Spleen (tissue), 11 donors: ENCODE measurements at regions not wholly inside any gene's neighbourhood (a gene's known extent, or its start where the extent isn't known, plus 50 kb on each side); places are given as distances from the start of the nearest gene placed in this dataset.

Experiments
- DNase-seq: peaks from one replicate; pipeline ENCODE4 v3.0.0-alpha.2; 2020
- H3K27ac ChIP-seq, 8 donors: fragments of 200-600 bp; sonication (generic) in 7 of 8; 1 replicate in 4 of 8; 2 replicates in 4 of 8; pipeline versions ENCODE4 v1.5.0 to v1.8.0; 2016 to 2021; ENCODE audit warnings: inconsistent platforms in 4 of 8, mild to moderate bottlenecking in 4 of 8, moderate library complexity in 1 of 8
- H3K27me3 ChIP-seq, 7 donors: fragments of 200-600 bp; sonication (generic) in 6 of 7; replicated peaks in 1 of 7; 1 replicate in 4 of 7; 2 replicates in 3 of 7; pipeline versions ENCODE4 v1.5.0 to v1.8.0; 2016 to 2021; ENCODE audit warnings: inconsistent platforms in 3 of 7, mild to moderate bottlenecking in 1 of 7
- H3K36me3 ChIP-seq, 6 donors: fragments of 200-600 bp; sonication (generic) in 5 of 6; 1 replicate in 4 of 6; 2 replicates in 2 of 6; pipeline versions ENCODE4 v1.5.0 to v1.8.0; 2016 to 2021; ENCODE audit warnings: inconsistent platforms in 2 of 6
- H3K4me1 ChIP-seq, 6 donors: fragments of 200-600 bp; sonication (generic) in 5 of 6; 1 replicate in 3 of 6; 2 replicates in 3 of 6; pipeline versions ENCODE4 v1.5.0 to v1.8.0; 2016 to 2021; ENCODE audit warnings: inconsistent platforms in 3 of 6
- H3K4me3 ChIP-seq, 8 donors: fragments of 200-600 bp; sonication (generic) in 7 of 8; 1 replicate in 4 of 8; 2 replicates in 4 of 8; pipeline versions ENCODE4 v1.5.0 to v1.8.0; 2016 to 2021; ENCODE audit warnings: inconsistent platforms in 4 of 8, mild to moderate bottlenecking in 4 of 8, moderate library complexity in 2 of 8
- H3K9me3 ChIP-seq, 8 donors: fragments of 200-600 bp; sonication (generic) in 7 of 8; 1 replicate in 4 of 8; 2 replicates in 4 of 8; pipeline versions ENCODE4 v1.5.0 to v1.8.0; 2016 to 2021; ENCODE audit warnings: inconsistent platforms in 4 of 8
- CTCF ChIP-seq, 11 experiments: fragments of 200-600 bp in 7 of 11; fragments of 450-650 bp in 4 of 11; sonication (generic) in 4 of 11; IDR thresholded peaks in 8 of 11; conservative IDR thresholded peaks in 3 of 11; 1 replicate in 7 of 11; 2 replicates in 4 of 11; pipeline versions ENCODE4 v1.4.0 to v1.8.0; 2016 to 2021; ENCODE audit warnings: antibody characterized with exemption in 11 of 11, inconsistent platforms in 4 of 11, mild to moderate bottlenecking in 1 of 11
- POLR2A ChIP-seq, 3 donors: fragments of 450-650 bp; IDR thresholded peaks; one replicate each; pipeline ENCODE4 v1.5.1; 2017; ENCODE audit warnings: antibody characterized with exemption in 3 of 3, mild to moderate bottlenecking in 1 of 3
- POLR2AphosphoS5 ChIP-seq, 3 donors: sonication (generic); formaldehyde crosslinking; IDR thresholded peaks; one replicate each; pipeline ENCODE4 v1.5.1; 2017; ENCODE audit warnings: antibody characterized with exemption in 3 of 3
- WGBS, 5 donors: extraction: QIAGEN DNeasy Blood & Tissue Kit in 3 of 5; methylation state at CpG; one replicate each; pipeline versions ENCODE4 v1.1.5 to v1.1.7; 2013 to 2018; 5-methylcytosine and 5-hydroxymethylcytosine counted together
- intact Hi-C: fragments of 100-400 bp; cut with DNase I; formaldehyde crosslinking; loops from one replicate; pipeline ENCODE4 v1.15.0; 2023; ENCODE audit warnings: low total_unique reads
- donor health status: healthy with polysubstance abuse.
- donor health status: DM: no; HTN: no; CAD: no; lungs with moderate emphysema.
- donor health status: DM: no; HTN: no; CAD: no.
- donor health status: Bipolar disorder and iron deficiency.
- donor health status: healthy.
- donor health status: DM: no; HTN: no; CAD: no.
- donor health status: DM: yes; HTN: yes; CAD: no.

GRCh38 chr6:156598071-156598854, 178.9 kb upstream of the ARID1B start:
- no peak for DNase-seq
- peaks cover 0 to 11% (median 6%) of the 10 kb centered on the region in 6 donors for H3K4me1 ChIP-seq
- 52 to 67% (median 61%) methylated on average over 22 of the region's 22 CpGs for WGBS, 5 donors
- H3K27me3 ChIP-seq: peaks cover 0 to 39% (median 0%) of the 10 kb centered on the region in 7 donors
- H3K9me3 ChIP-seq: no peaks in the 10 kb centered on the region
- TF ChIP-seq POLR2AphosphoS5 (IDR thresholded peaks at IDR 0.05): no peak
- no peak for TF ChIP-seq POLR2A (IDR thresholded peaks at IDR 0.05)
- H3K36me3 ChIP-seq: no peaks in the 10 kb centered on the region
- intact Hi-C loops: no loop called here
- no peak overlapping the region for H3K4me3 ChIP-seq
- no peak overlapping the region for H3K27ac ChIP-seq

GRCh38 chr6:156597095-156597494, 180.1 kb upstream of the ARID1B start:
- Histone ChIP-seq H3K36me3 (no peaks in the 10 kb centered on the region), H3K27ac (no peak overlapping the region), H3K9me3 (no peaks in the 10 kb centered on the region), H3K4me3 (no peak overlapping the region), H3K27me3 (peaks cover 0 to 38% (median 0%) of the 10 kb centered on the region in 7 donors), H3K4me1 (peaks cover 0 to 11% (median 6%) of the 10 kb centered on the region in 6 donors)
- 57 to 70% (median 65%) methylated on average over 5 of the region's 5 CpGs for WGBS, 5 donors
- intact Hi-C loops: no loop called here
- TF ChIP-seq POLR2AphosphoS5 (IDR thresholded peaks at IDR 0.05): no peak
- TF ChIP-seq CTCF (IDR thresholded peaks at IDR 0.05 in 8 of 11, conservative IDR thresholded peaks at IDR 0.05 in 3 of 11): no peak
- no peak for TF ChIP-seq POLR2A (IDR thresholded peaks at IDR 0.05)
- no peak for DNase-seq

GRCh38 chr6:156595476-156595875, 181.7 kb upstream of the ARID1B start:
- Histone ChIP-seq H3K4me3 (no peak overlapping the region), H3K9me3 (no peaks in the 10 kb centered on the region), H3K4me1 (peaks cover 0 to 11% (median 6%) of the 10 kb centered on the region in 6 donors), H3K36me3 (no peaks in the 10 kb centered on the region), H3K27me3 (peaks cover 0 to 22% (median 0%) of the 10 kb centered on the region in 7 donors), H3K27ac (no peak overlapping the region)
- DNase-seq: no peak
- TF ChIP-seq CTCF (IDR thresholded peaks at IDR 0.05 in 8 of 11, conservative IDR thresholded peaks at IDR 0.05 in 3 of 11) (no peak), POLR2A (IDR thresholded peaks at IDR 0.05) (no peak), POLR2AphosphoS5 (IDR thresholded peaks at IDR 0.05) (no peak)
- intact Hi-C loops: no loop called here
- WGBS, 5 donors: 73 to 91% (median 82%) methylated on average over 3 of the region's 3 CpGs

GRCh38 chr6:156593893-156594292, 183.3 kb upstream of the ARID1B start:
- TF ChIP-seq CTCF (IDR thresholded peaks at IDR 0.05 in 8 of 11, conservative IDR thresholded peaks at IDR 0.05 in 3 of 11) (no peak), POLR2A (IDR thresholded peaks at IDR 0.05) (no peak), POLR2AphosphoS5 (IDR thresholded peaks at IDR 0.05) (no peak)
- Histone ChIP-seq H3K27me3 (peaks cover 0 to 16% (median 0%) of the 10 kb centered on the region in 7 donors), H3K36me3 (no peaks in the 10 kb centered on the region), H3K4me1 (peaks cover 0 to 8% (median 5%) of the 10 kb centered on the region in 6 donors), H3K4me3 (no peak overlapping the region), H3K9me3 (no peaks in the 10 kb centered on the region), H3K27ac (no peak overlapping the region)
- DNase-seq: no peak
- 83 to 97% (median 90%) methylated on average over 3 of the region's 3 CpGs for WGBS, 5 donors
- intact Hi-C loops: no loop called here
